ENCODE measurements at regions not wholly inside any gene's neighbourhood (a gene's known extent, or its start where the extent isn't known, plus 50 kb on each side); places are given as distances from the start of the nearest gene placed in this dataset.
"Not testable (repeated sequence)": the region's sequence is repeated elsewhere in the genome, so short reads cannot be mapped to it uniquely, and the experiment has no call there.

DNA sequence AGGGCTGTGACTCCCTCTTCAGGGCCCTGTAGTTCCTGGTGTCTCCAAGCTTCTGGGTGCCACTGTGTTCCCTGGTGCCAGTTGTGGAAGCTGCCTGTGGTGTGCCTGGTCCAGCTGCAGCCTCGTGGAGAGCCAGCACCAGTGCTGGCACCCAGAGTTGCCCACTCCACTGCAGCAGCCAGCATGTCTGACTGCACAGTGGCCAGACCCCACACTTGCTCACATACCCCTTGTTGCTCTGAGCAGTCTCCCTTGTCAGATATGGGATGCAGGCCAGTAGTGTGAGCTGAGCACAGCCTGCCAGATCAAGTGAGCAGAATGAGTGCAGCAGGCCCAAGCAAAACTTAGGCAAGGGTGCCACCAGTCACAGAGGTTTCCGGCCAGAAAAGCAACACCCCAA lies 108.6 kb downstream of the ZMAT1 start:
- H3K27me3 ChIP-seq, result no peaks in the 10 kb centered on the region
- 48 to 100% (median 64%) methylated on average over 1 to 2 of the region's 2 CpGs for WGBS, 5 donors
- intact Hi-C loops (cut with DNase I; ENCODE audit: low total_unique reads), result no loop called here
- peaks cover 0 to 5% (median 2%) of the 10 kb centered on the region in 4 donors for H3K9me3 ChIP-seq
- no peak overlapping the region for H3K27ac ChIP-seq
- no peak for TF ChIP-seq EP300 (IDR thresholded peaks at IDR 0.05)
- TF ChIP-seq POLR2AphosphoS5 (IDR thresholded peaks at IDR 0.05), result no peak
- no peak for TF ChIP-seq POLR2A (IDR thresholded peaks at IDR 0.05)
- TF ChIP-seq, protein P1, sequence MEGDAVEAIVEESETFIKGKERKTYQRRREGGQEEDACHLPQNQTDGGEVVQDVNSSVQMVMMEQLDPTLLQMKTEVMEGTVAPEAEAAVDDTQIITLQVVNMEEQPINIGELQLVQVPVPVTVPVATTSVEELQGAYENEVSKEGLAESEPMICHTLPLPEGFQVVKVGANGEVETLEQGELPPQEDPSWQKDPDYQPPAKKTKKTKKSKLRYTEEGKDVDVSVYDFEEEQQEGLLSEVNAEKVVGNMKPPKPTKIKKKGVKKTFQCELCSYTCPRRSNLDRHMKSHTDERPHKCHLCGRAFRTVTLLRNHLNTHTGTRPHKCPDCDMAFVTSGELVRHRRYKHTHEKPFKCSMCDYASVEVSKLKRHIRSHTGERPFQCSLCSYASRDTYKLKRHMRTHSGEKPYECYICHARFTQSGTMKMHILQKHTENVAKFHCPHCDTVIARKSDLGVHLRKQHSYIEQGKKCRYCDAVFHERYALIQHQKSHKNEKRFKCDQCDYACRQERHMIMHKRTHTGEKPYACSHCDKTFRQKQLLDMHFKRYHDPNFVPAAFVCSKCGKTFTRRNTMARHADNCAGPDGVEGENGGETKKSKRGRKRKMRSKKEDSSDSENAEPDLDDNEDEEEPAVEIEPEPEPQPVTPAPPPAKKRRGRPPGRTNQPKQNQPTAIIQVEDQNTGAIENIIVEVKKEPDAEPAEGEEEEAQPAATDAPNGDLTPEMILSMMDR (IDR thresholded peaks at IDR 0.05), result no peak
- no peaks in the 10 kb centered on the region for H3K36me3 ChIP-seq
- H3K4me3 ChIP-seq, result no peak overlapping the region
- DNase-seq, result no peak
- H3K4me1 ChIP-seq, result no peaks in the 10 kb centered on the region

DNA sequence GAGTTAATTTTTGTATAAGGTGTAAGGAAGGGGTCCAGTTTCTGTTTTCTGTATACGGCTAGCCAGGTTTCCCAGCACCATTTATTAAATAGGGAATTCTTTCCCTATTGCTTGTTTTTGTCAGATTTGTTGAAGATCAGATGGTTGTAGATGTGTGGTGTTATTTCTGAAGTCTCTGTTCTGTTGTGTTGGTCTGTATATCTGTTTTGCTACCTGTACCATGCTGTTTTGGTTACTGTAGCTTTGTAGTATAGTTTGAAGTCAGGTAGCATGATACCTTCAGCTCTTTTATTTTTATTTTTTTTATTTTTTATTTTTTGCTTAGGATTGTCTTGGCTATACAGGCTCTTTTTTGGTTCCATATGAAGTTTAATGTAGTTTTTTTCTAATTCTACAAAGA lies 114.1 kb downstream of the ZMAT1 start:
- H3K36me3 ChIP-seq; H3K4me3 ChIP-seq; H3K4me1 ChIP-seq; H3K27me3 ChIP-seq; intact Hi-C loops (cut with DNase I; ENCODE audit: low total_unique reads); H3K27ac ChIP-seq; DNase-seq: not testable (repeated sequence)
- H3K9me3 ChIP-seq, result peaks cover 0 to 29% (median 13%) of the 10 kb centered on the region in 4 donors
- 89 to 100% (median 95%) methylated on average over 1 of the region's 1 CpG for WGBS, 5 donors

DNA sequence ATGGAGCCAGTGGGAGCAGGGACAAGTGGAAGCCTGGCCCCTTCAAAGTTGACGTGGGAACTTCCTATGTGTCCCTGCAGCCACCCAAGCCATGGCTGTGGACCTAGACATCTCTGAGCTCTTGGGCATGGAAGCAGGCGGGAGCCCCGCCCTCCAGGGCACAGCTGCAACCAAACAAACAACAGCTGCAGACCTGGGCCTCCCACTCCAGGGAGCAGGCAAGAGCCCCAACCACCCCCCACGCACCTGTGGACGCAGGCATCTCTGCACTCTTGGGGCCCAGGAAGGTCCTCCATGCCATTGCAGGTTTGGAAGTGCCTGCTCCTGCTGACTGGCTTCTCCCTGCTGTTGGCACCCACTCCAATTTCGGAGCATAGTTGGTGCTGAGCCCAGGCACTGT lies 118.6 kb downstream of the ZMAT1 start:
- Histone ChIP-seq H3K9me3 (peaks cover 0 to 29% (median 14%) of the 10 kb centered on the region in 4 donors), H3K27ac (no peak overlapping the region), H3K27me3 (no peaks in the 10 kb centered on the region), H3K36me3 (no peaks in the 10 kb centered on the region), H3K4me1 (no peaks in the 10 kb centered on the region), H3K4me3 (no peak overlapping the region)
- TF ChIP-seq, protein P1 (IDR thresholded peaks at IDR 0.05), result no peak
- TF ChIP-seq POLR2AphosphoS5 (IDR thresholded peaks at IDR 0.05), result no peak
- TF ChIP-seq POLR2A (IDR thresholded peaks at IDR 0.05), result no peak
- no peak for TF ChIP-seq EP300 (IDR thresholded peaks at IDR 0.05)
- DNase-seq, result no peak
- WGBS, 5 donors, result 74 to 100% (median 79%) methylated on average over 1 to 6 of the region's 6 CpGs; no CpG with 5 or more reads in 1 of the 5 donors
- intact Hi-C loops (cut with DNase I; ENCODE audit: low total_unique reads), result no loop called here

DNA sequence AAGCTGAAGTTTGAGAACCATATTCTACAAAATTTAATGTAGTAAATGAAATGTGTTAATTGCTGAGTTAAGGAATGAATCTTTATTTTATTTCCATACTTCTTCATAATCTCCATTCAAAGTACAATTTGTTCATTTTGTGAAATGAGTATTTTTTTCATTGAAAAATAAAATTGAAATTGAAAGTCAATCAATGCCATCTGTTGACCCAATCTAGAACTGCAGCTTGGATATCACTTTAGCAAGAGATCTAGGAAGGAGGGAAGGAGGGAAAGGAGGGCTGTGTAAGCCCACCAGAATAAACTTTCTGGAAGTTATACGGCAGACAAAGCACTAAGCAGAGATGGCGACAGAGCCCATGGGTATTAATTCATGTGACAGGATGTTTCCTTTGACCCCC lies 128.4 kb downstream of the ZMAT1 start:
- peak in 1 of 2 donors; percentile 25 for DNase-seq
- Histone ChIP-seq H3K9me3 (peaks cover 0 to 7% (median 3%) of the 10 kb centered on the region in 4 donors), H3K36me3 (no peaks in the 10 kb centered on the region), H3K4me3 (no peak overlapping the region), H3K27me3 (no peaks in the 10 kb centered on the region), H3K4me1 (no peaks in the 10 kb centered on the region), H3K27ac (no peak overlapping the region)
- intact Hi-C loops (cut with DNase I; ENCODE audit: low total_unique reads), result no loop called here
- TF ChIP-seq, protein P1 (IDR thresholded peaks at IDR 0.05), result peak in 1 of 7 experiments; percentile 35
- TF ChIP-seq POLR2A (IDR thresholded peaks at IDR 0.05), result no peak
- 12 to 44% (median 24%) methylated on average over 2 of the region's 2 CpGs for WGBS, 5 donors

DNA sequence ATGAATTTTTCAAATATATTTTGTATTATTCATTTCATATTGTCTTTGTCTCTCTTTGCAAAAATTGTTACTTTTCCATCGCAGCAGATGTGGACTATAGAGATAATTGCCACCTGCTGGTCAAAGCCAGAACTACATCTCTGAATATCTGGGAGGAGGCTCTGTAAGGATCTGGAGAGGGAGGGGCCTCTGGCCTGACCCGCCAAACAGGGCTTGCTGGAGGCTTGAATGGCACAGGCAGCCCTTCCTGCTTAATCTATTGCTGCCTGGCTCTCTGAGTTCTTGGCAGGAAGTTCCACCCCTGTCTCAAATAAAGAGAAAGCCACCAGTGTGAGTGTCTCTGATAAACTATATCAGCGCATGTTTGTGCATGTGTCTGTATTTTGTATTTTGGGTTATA lies 132.4 kb downstream of the ZMAT1 start:
- Histone ChIP-seq H3K4me3 (peak overlapping the region in 3 of 4 donors; percentile 11 to 21 (median 17)), H3K9me3 (no peaks in the 10 kb centered on the region), H3K4me1 (no peaks in the 10 kb centered on the region), H3K27me3 (no peaks in the 10 kb centered on the region), H3K27ac (no peak overlapping the region), H3K36me3 (no peaks in the 10 kb centered on the region)
- TF ChIP-seq POLR2A (IDR thresholded peaks at IDR 0.05), result no peak
- TF ChIP-seq, protein P1 (IDR thresholded peaks at IDR 0.05), result peak in 5 of 7 experiments; percentile 51 to 91 (median 74)
- peak in 1 of 3 donors; percentile 11 for TF ChIP-seq POLR2AphosphoS5 (IDR thresholded peaks at IDR 0.05)
- DNase-seq, result peak; percentile 86 to 95
- 0 to 17% (median 2%) methylated on average over 3 of the region's 3 CpGs for WGBS, 5 donors
- intact Hi-C loops (cut with DNase I; ENCODE audit: low total_unique reads), result loop anchor here (10.0 kb wide), 1 partner anchor 205 kb away; no protein-coding TSS in a partner anchor
